ENCODE measurements at regions not wholly inside any gene's neighbourhood (a gene's known extent, or its start where the extent isn't known, plus 50 kb on each side); places are given as distances from the start of the nearest gene placed in this dataset.

- in situ Hi-C loops (cut with HindIII; ENCODE audit: low pct_unique_long_range_greater_than_20kb, low sequenced_read_pairs): no loop called here
- Histone ChIP-seq H3K4me1 (ENCODE audit: control insufficient read depth, insufficient read depth, low read length) (no peaks in the 10 kb centered on the region), H3K4me3 (ENCODE audit: low read depth in 2 of 2, low read length in 2 of 2) (no peak overlapping the region), H3K27ac (ENCODE audit: low read length) (no peak overlapping the region), H3K36me3 (ENCODE audit: control insufficient read depth, insufficient read depth, low read length) (no peaks in the 10 kb centered on the region), H3K27me3 (ENCODE audit: control insufficient read depth, insufficient read depth, low read length) (no peaks in the 10 kb centered on the region), H3K9me3 (ENCODE audit: control insufficient read depth, insufficient read depth, low read depth, low read length) (no peaks in the 10 kb centered on the region)
- ChIA-PET CTCF (no interaction called here), POLR2A (no interaction called here)
- ATAC-seq (no peak), DNase-seq (ENCODE audit: low read depth, low spot score) (no peak)
- no TSS peak for BruUV-seq (replicated peaks)
- intact Hi-C loops (cut with micrococcal nuclease; ENCODE audit: unreplicated experiment): no loop called here
- TF ChIP-seq TCF7L2 (IDR thresholded peaks at IDR 0.05; ENCODE audit: low read depth, low read length) (no peak), POLR2AphosphoS5 (IDR thresholded peaks at IDR 0.05; ENCODE audit: low read depth, low read length) (no peak), SIN3A (IDR thresholded peaks at IDR 0.05; ENCODE audit: borderline replicate concordance, insufficient read depth, low read depth, low read length) (no peak)
- TF ChIP-seq, protein P1, sequence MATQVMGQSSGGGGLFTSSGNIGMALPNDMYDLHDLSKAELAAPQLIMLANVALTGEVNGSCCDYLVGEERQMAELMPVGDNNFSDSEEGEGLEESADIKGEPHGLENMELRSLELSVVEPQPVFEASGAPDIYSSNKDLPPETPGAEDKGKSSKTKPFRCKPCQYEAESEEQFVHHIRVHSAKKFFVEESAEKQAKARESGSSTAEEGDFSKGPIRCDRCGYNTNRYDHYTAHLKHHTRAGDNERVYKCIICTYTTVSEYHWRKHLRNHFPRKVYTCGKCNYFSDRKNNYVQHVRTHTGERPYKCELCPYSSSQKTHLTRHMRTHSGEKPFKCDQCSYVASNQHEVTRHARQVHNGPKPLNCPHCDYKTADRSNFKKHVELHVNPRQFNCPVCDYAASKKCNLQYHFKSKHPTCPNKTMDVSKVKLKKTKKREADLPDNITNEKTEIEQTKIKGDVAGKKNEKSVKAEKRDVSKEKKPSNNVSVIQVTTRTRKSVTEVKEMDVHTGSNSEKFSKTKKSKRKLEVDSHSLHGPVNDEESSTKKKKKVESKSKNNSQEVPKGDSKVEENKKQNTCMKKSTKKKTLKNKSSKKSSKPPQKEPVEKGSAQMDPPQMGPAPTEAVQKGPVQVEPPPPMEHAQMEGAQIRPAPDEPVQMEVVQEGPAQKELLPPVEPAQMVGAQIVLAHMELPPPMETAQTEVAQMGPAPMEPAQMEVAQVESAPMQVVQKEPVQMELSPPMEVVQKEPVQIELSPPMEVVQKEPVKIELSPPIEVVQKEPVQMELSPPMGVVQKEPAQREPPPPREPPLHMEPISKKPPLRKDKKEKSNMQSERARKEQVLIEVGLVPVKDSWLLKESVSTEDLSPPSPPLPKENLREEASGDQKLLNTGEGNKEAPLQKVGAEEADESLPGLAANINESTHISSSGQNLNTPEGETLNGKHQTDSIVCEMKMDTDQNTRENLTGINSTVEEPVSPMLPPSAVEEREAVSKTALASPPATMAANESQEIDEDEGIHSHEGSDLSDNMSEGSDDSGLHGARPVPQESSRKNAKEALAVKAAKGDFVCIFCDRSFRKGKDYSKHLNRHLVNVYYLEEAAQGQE (IDR thresholded peaks at IDR 0.05; ENCODE audit: insufficient read depth in 1 of 2, low read depth in 2 of 2, low read length in 1 of 2): no peak
- TF ChIP-seq, protein P2, sequence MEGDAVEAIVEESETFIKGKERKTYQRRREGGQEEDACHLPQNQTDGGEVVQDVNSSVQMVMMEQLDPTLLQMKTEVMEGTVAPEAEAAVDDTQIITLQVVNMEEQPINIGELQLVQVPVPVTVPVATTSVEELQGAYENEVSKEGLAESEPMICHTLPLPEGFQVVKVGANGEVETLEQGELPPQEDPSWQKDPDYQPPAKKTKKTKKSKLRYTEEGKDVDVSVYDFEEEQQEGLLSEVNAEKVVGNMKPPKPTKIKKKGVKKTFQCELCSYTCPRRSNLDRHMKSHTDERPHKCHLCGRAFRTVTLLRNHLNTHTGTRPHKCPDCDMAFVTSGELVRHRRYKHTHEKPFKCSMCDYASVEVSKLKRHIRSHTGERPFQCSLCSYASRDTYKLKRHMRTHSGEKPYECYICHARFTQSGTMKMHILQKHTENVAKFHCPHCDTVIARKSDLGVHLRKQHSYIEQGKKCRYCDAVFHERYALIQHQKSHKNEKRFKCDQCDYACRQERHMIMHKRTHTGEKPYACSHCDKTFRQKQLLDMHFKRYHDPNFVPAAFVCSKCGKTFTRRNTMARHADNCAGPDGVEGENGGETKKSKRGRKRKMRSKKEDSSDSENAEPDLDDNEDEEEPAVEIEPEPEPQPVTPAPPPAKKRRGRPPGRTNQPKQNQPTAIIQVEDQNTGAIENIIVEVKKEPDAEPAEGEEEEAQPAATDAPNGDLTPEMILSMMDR (IDR thresholded peaks at IDR 0.05): no peak
Measured at GRCh38 chr4:34261799-34262314, 1982.5 kb downstream of the ARAP2 start.

GRCh38 chr4:34269613-34270012 is 1974.7 kb downstream of the ARAP2 start:
- ATAC-seq (no peak), DNase-seq (ENCODE audit: low read depth, low spot score) (no peak)
- BruUV-seq (replicated peaks): no TSS peak
- TF ChIP-seq TCF7L2 (IDR thresholded peaks at IDR 0.05; ENCODE audit: low read depth, low read length) (no peak), POLR2AphosphoS5 (IDR thresholded peaks at IDR 0.05; ENCODE audit: low read depth, low read length) (no peak), SIN3A (IDR thresholded peaks at IDR 0.05; ENCODE audit: borderline replicate concordance, insufficient read depth, low read depth, low read length) (no peak)
- TF ChIP-seq, protein P1 (IDR thresholded peaks at IDR 0.05; ENCODE audit: insufficient read depth in 1 of 2, low read depth in 2 of 2, low read length in 1 of 2): no peak
- TF ChIP-seq, protein P2 (IDR thresholded peaks at IDR 0.05): no peak
- intact Hi-C loops (cut with micrococcal nuclease; ENCODE audit: unreplicated experiment) (no loop called here), in situ Hi-C loops (cut with HindIII; ENCODE audit: low pct_unique_long_range_greater_than_20kb, low sequenced_read_pairs) (no loop called here)
- Histone ChIP-seq H3K4me1 (ENCODE audit: control insufficient read depth, insufficient read depth, low read length) (no peaks in the 10 kb centered on the region), H3K9me3 (ENCODE audit: control insufficient read depth, insufficient read depth, low read depth, low read length) (no peaks in the 10 kb centered on the region), H3K27me3 (ENCODE audit: control insufficient read depth, insufficient read depth, low read length) (no peaks in the 10 kb centered on the region), H3K36me3 (ENCODE audit: control insufficient read depth, insufficient read depth, low read length) (no peaks in the 10 kb centered on the region), H3K4me3 (ENCODE audit: low read depth in 2 of 2, low read length in 2 of 2) (no peak overlapping the region), H3K27ac (ENCODE audit: low read length) (no peak overlapping the region)
- ChIA-PET CTCF (no interaction called here), POLR2A (no interaction called here)

Data from Panc1 (cell line).